Chondrocyte (in vitro differentiated cells): ENCODE measurements at regions not wholly inside any gene's neighbourhood (a gene's known extent, or its start where the extent isn't known, plus 50 kb on each side); places are given as distances from the start of the nearest gene placed in this dataset.

Experiments used
- DNase-seq: peaks from one replicate; pipeline ENCODE4 v3.0.0; 2021; ENCODE audit warnings: mixed read lengths, low spot score
- H3K27ac Mint-ChIP-seq: one replicate; pipeline ENCODE4 v1.8.0; 2021; ENCODE audit warnings: mild to moderate bottlenecking, moderate library complexity, mixed read lengths; ENCODE audit not compliant: unreplicated experiment
- H3K27me3 Mint-ChIP-seq: 2 replicates; pipeline ENCODE4 v1.8.0; 2021; ENCODE audit warnings: low read depth, mixed read lengths
- H3K36me3 Mint-ChIP-seq: 2 replicates; pipeline ENCODE4 v1.8.0; 2021; ENCODE audit warnings: low read depth, mixed read lengths
- H3K4me1 Mint-ChIP-seq: 2 replicates; pipeline ENCODE4 v1.8.0; 2021; ENCODE audit warnings: low read depth, mild to moderate bottlenecking, mixed read lengths
- H3K4me3 Mint-ChIP-seq: one replicate; pipeline ENCODE4 v1.8.0; 2021; ENCODE audit warnings: mild to moderate bottlenecking, moderate library complexity, mixed read lengths; ENCODE audit not compliant: unreplicated experiment
- H3K9me3 Mint-ChIP-seq: 2 replicates; pipeline ENCODE4 v1.8.0; 2021; ENCODE audit warnings: low read depth, mixed read lengths
- TF ChIP-seq, protein P1 (sequence below): fragments of 200-600 bp; sonication (generic); IDR thresholded peaks from 2 replicates; pipeline ENCODE4 v1.5.0; 2021; ENCODE audit warnings: antibody characterized with exemption, mild to moderate bottlenecking, moderate library complexity

DNA sequence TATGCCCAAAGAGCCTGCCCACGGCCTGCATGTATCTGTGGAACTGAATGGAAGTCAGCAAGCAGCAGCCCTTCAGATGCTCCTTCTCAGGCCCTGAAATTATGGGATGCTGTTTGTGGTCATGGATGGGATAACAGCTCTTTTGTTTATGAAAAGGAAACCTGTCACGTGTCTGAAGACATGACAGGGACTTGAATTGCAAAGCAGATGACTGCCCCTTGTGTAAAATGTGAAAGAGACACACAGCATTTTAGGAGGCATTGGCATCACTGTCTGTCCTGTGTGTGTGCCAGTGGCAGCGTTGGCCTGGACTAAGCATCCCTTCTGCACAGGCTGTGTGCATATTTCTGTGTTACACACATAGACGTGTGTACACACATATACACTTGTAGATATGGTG is 192.1 kb downstream of the VRK1 start:
- Mint-ChIP-seq H3K27me3 (no peaks in the 10 kb centered on the region), H3K4me1 (no peaks in the 10 kb centered on the region), H3K36me3 (no peaks in the 10 kb centered on the region), H3K9me3 (peaks cover 18% of the 10 kb centered on the region), H3K4me3 (no peak overlapping the region), H3K27ac (no peak overlapping the region)
- TF ChIP-seq, protein P1, sequence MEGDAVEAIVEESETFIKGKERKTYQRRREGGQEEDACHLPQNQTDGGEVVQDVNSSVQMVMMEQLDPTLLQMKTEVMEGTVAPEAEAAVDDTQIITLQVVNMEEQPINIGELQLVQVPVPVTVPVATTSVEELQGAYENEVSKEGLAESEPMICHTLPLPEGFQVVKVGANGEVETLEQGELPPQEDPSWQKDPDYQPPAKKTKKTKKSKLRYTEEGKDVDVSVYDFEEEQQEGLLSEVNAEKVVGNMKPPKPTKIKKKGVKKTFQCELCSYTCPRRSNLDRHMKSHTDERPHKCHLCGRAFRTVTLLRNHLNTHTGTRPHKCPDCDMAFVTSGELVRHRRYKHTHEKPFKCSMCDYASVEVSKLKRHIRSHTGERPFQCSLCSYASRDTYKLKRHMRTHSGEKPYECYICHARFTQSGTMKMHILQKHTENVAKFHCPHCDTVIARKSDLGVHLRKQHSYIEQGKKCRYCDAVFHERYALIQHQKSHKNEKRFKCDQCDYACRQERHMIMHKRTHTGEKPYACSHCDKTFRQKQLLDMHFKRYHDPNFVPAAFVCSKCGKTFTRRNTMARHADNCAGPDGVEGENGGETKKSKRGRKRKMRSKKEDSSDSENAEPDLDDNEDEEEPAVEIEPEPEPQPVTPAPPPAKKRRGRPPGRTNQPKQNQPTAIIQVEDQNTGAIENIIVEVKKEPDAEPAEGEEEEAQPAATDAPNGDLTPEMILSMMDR: no peak
- no peak for DNase-seq

GRCh38 chr14:96991226-96991625 is 194.0 kb downstream of the VRK1 start:
- no peaks in the 10 kb centered on the region for H3K4me1 Mint-ChIP-seq
- H3K27me3 Mint-ChIP-seq: no peaks in the 10 kb centered on the region
- no peak overlapping the region for H3K27ac Mint-ChIP-seq
- H3K36me3 Mint-ChIP-seq: no peaks in the 10 kb centered on the region
- no peak overlapping the region for H3K4me3 Mint-ChIP-seq
- DNase-seq: no peak
- TF ChIP-seq, protein P1: no peak
- peaks cover 12% of the 10 kb centered on the region for H3K9me3 Mint-ChIP-seq

DNA sequence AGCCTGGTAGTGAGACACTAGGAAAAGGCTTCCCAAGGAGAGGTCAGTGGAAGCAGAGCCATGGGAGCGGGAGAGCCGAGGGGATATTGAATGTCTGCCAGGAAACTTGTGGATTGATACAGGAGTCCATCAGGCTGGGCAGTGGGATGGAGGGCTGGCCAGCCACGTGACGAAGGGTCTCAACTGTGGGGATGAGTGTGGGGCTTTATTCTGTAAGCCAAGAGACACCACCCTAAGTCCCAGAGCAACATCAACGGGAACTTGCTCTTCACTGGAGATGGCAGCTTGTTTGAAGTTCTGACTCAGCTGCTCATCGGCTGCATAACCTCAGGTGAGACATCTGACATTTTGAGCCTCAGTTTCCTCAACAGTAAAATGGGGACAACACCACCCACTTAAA is 197.8 kb downstream of the VRK1 start:
- DNase-seq: no peak
- TF ChIP-seq, protein P1: no peak
- no peak overlapping the region for H3K27ac Mint-ChIP-seq
- no peaks in the 10 kb centered on the region for H3K27me3 Mint-ChIP-seq
- peaks cover 11% of the 10 kb centered on the region for H3K9me3 Mint-ChIP-seq
- H3K4me3 Mint-ChIP-seq: no peak overlapping the region
- H3K36me3 Mint-ChIP-seq: no peaks in the 10 kb centered on the region
- no peaks in the 10 kb centered on the region for H3K4me1 Mint-ChIP-seq

DNA sequence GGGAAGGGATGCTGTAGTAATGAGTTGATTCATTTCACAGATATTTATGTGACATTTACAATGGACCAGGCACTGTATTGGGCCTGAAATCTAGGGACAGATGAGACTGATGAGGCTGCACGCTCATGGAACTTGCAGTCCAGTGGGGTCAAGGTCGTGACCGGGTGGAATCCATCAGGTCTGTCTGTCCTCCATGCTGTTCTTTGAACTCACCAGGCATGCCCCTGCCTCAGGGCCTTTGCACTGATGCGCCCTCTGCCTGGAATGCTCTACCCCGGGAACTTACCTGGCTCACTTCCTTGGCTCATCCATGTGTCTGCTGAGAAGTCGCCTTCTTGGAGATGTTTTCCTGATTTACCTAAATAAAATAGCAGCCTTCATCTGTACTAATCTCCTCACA is 200.1 kb downstream of the VRK1 start:
- H3K9me3 Mint-ChIP-seq: no peaks in the 10 kb centered on the region
- no peak overlapping the region for H3K4me3 Mint-ChIP-seq
- DNase-seq: no peak
- H3K36me3 Mint-ChIP-seq: no peaks in the 10 kb centered on the region
- TF ChIP-seq, protein P1: no peak
- no peaks in the 10 kb centered on the region for H3K4me1 Mint-ChIP-seq
- H3K27ac Mint-ChIP-seq: no peak overlapping the region
- no peaks in the 10 kb centered on the region for H3K27me3 Mint-ChIP-seq

GRCh38 chr14:96997996-96998395 is 200.8 kb downstream of the VRK1 start:
- H3K36me3 Mint-ChIP-seq: no peaks in the 10 kb centered on the region
- TF ChIP-seq, protein P1: no peak
- no peaks in the 10 kb centered on the region for H3K4me1 Mint-ChIP-seq
- H3K27me3 Mint-ChIP-seq: no peaks in the 10 kb centered on the region
- H3K4me3 Mint-ChIP-seq: no peak overlapping the region
- H3K9me3 Mint-ChIP-seq: peaks cover 6% of the 10 kb centered on the region
- no peak for DNase-seq
- H3K27ac Mint-ChIP-seq: no peak overlapping the region
